ENCODE measurements at regions not wholly inside any gene's neighbourhood (a gene's known extent, or its start where the extent isn't known, plus 50 kb on each side); places are given as distances from the start of the nearest gene placed in this dataset.

DNA sequence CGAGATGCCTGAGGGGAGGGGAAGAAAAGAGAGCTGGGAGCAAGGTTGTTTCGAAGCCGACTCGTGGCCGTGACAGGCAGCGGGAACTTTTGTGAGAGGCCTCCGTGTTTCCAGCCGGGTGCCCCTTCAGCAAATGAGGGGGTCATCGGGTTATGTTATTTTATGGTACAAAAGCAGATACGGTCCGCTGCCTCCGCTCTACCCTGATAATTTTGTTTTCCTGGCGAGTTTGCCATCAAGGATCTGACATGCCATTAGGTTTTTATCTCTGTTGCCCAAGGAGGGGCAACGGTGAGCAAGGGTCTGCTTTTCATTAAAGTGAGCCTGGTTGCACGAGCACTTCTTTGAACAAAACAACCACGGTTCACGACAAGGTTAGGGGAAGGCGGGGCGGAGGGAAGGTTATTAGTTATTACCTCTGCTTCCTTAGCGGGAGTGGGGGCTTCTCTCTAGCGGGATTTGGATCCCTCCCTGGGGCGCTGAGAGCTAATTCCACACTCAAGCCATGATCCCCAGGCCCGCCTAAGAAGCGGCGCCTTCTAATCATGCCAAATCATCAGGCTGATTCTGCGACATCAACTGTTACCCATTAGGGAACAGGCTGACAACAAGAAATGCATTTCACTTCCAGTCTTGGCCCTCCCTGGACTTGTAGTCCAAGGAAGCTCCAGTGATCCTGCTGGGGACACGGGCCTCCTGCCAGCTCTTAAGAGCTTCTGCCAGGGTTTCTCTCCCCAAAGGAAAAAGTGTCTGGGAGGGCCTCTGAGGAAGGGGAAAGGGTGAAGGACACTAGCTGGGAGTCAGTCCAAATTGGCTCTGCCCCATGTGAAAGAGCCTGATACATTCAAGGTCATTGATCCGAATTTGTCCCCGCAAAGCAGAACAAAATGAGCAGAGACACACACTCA is 617.7 kb downstream of the MID1IP1 start:
- Histone ChIP-seq H3K27ac (no peak overlapping the region), H2AFZ (ENCODE audit: low read depth) (no peak overlapping the region), H3K9ac (no peak overlapping the region), H3K27me3 (ENCODE audit: insufficient read depth, low read depth) (no peaks in the 10 kb centered on the region), H3K4me3 (IDR thresholded peaks at IDR 0.05; ENCODE audit: insufficient read depth, low read depth, low read length) (no peak overlapping the region), H3K79me2 (ENCODE audit: insufficient read depth, low read depth) (no peaks in the 10 kb centered on the region), H3K36me3 (ENCODE audit: insufficient read depth) (no peaks in the 10 kb centered on the region), H3K4me1 (ENCODE audit: low read depth, poor library complexity, severe bottlenecking) (no peaks in the 10 kb centered on the region), H4K20me1 (ENCODE audit: insufficient read depth) (no peaks in the 10 kb centered on the region), H3K4me2 (no peak overlapping the region)
- TF ChIP-seq CTCF (conservative IDR thresholded peaks at IDR 0.05; ENCODE audit: low read depth, low read length), result no peak

DNA sequence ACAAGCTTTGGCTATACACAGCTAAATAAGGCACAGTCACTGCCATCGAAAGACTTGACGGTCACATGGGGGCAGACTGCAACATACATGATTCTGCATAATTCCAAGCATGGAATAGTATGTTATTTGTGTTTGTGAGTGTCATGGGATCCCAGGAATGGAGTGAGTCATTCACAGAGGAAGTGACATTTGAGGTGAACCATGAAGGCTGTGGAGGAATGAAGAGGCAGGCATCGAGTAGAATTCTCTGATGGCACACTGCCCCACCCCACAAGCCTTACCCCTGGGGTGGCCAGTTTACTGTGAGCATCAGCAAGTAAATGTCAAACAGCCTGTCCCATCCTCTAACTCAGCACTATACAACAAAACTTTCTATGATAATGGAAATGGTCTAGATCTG is 619.7 kb downstream of the MID1IP1 start:
- H3K4me1 ChIP-seq (ENCODE audit: low read depth, poor library complexity, severe bottlenecking), result no peaks in the 10 kb centered on the region
- H3K79me2 ChIP-seq (ENCODE audit: insufficient read depth, low read depth), result no peaks in the 10 kb centered on the region
- no peak overlapping the region for H2AFZ ChIP-seq (ENCODE audit: low read depth)
- H3K4me3 ChIP-seq (IDR thresholded peaks at IDR 0.05; ENCODE audit: insufficient read depth, low read depth, low read length), result no peak overlapping the region
- no peaks in the 10 kb centered on the region for H3K36me3 ChIP-seq (ENCODE audit: insufficient read depth)
- no peak overlapping the region for H3K27ac ChIP-seq
- H3K9ac ChIP-seq, result no peak overlapping the region
- H4K20me1 ChIP-seq (ENCODE audit: insufficient read depth), result no peaks in the 10 kb centered on the region
- TF ChIP-seq CTCF (conservative IDR thresholded peaks at IDR 0.05; ENCODE audit: low read depth, low read length), result no peak
- no peaks in the 10 kb centered on the region for H3K27me3 ChIP-seq (ENCODE audit: insufficient read depth, low read depth)
- H3K4me2 ChIP-seq, result no peak overlapping the region

GRCh38 chrX:39425124-39425806 is 624.0 kb downstream of the MID1IP1 start:
- H3K36me3 ChIP-seq (ENCODE audit: insufficient read depth), result no peaks in the 10 kb centered on the region
- no peaks in the 10 kb centered on the region for H3K79me2 ChIP-seq (ENCODE audit: insufficient read depth, low read depth)
- no peaks in the 10 kb centered on the region for H3K4me1 ChIP-seq (ENCODE audit: low read depth, poor library complexity, severe bottlenecking)
- no peaks in the 10 kb centered on the region for H3K27me3 ChIP-seq (ENCODE audit: insufficient read depth, low read depth)
- no peak overlapping the region for H2AFZ ChIP-seq (ENCODE audit: low read depth)
- H3K4me3 ChIP-seq (IDR thresholded peaks at IDR 0.05; ENCODE audit: insufficient read depth, low read depth, low read length), result no peak overlapping the region
- H3K27ac ChIP-seq, result no peak overlapping the region
- no peak for TF ChIP-seq CTCF (conservative IDR thresholded peaks at IDR 0.05; ENCODE audit: low read depth, low read length)
- H3K4me2 ChIP-seq, result no peak overlapping the region
- no peak overlapping the region for H3K9ac ChIP-seq
- no peaks in the 10 kb centered on the region for H4K20me1 ChIP-seq (ENCODE audit: insufficient read depth)

- Histone ChIP-seq H3K36me3 (ENCODE audit: insufficient read depth) (no peaks in the 10 kb centered on the region), H3K79me2 (ENCODE audit: insufficient read depth, low read depth) (no peaks in the 10 kb centered on the region)
- TF ChIP-seq CTCF (conservative IDR thresholded peaks at IDR 0.05; ENCODE audit: low read depth, low read length), result no peak
These were observed 624.8 kb downstream of the MID1IP1 start for GRCh38 chrX:39426101-39426500.

More at GRCh38 chrX:39426101-39426500, 624.8 kb downstream of the MID1IP1 start:
- no peaks in the 10 kb centered on the region for H3K27me3 ChIP-seq (ENCODE audit: insufficient read depth, low read depth)
- H3K27ac ChIP-seq, result no peak overlapping the region
- no peak overlapping the region for H3K9ac ChIP-seq
- no peak overlapping the region for H3K4me3 ChIP-seq (IDR thresholded peaks at IDR 0.05; ENCODE audit: insufficient read depth, low read depth, low read length)
- no peak overlapping the region for H2AFZ ChIP-seq (ENCODE audit: low read depth)
- no peaks in the 10 kb centered on the region for H3K4me1 ChIP-seq (ENCODE audit: low read depth, poor library complexity, severe bottlenecking)
- H3K4me2 ChIP-seq, result no peak overlapping the region
- H4K20me1 ChIP-seq (ENCODE audit: insufficient read depth), result no peaks in the 10 kb centered on the region
